ENCODE measurements at regions not wholly inside any gene's neighbourhood (a gene's known extent, or its start where the extent isn't known, plus 50 kb on each side); places are given as distances from the start of the nearest gene placed in this dataset.
"Not testable (repeated sequence)": the region's sequence is repeated elsewhere in the genome, so short reads cannot be mapped to it uniquely, and the experiment has no call there.

DNA sequence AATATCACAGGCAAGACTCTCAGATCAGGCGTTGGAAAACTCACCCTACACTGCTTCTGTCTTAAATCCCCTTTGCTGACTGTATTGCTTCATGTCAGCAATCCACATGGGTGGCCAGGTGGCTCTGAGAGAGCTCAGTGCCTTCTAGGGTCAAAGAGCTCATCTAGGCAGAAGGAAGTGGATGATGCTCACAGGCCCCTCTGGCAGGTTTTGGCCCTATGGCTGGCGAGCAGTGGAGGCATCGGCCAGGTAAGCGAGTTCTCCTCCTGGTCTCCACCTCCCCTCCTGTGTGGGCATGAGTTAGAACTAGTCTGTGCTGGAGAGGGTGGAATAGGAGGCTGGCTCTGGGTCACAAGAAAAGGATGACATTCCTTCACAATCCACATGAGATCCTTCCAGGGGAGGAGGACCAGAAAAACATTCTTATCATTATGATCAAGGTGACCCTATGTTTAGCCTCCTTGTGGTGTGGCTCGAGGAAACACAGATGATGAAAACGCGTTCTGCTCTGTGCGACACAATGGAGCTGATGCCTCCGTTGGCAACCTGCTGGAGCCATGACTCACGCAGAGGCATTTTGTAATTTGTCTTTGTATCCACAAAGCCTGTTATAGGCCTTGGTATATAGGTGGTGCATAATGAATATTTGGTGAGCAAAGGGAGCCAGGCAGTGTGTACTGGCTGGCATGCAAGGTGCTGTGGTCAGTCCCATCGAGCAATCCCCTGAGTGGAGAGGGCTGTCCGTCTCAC is 264.6 kb upstream of the RAB4A start:
- no peak for TF ChIP-seq POLR2A (IDR thresholded peaks at IDR 0.05)
- peak in 1 of 3 donors; percentile 30 for TF ChIP-seq POLR2AphosphoS5 (IDR thresholded peaks at IDR 0.05)
- Histone ChIP-seq H3K27me3 (no peaks in the 10 kb centered on the region), H3K9me3 (no peaks in the 10 kb centered on the region), H3K4me3 (no peak overlapping the region), H3K27ac (peak overlapping the region in 1 of 2 donors; percentile 7), H3K36me3 (no peaks in the 10 kb centered on the region), H3K4me1 (no peaks in the 10 kb centered on the region)
- intact Hi-C loops (cut with DNase I; ENCODE audit: low total_unique reads) = no loop called here
- DNase-seq (ENCODE audit: low spot score in 2 of 2) = peak in 1 of 2 donors; percentile 52

DNA sequence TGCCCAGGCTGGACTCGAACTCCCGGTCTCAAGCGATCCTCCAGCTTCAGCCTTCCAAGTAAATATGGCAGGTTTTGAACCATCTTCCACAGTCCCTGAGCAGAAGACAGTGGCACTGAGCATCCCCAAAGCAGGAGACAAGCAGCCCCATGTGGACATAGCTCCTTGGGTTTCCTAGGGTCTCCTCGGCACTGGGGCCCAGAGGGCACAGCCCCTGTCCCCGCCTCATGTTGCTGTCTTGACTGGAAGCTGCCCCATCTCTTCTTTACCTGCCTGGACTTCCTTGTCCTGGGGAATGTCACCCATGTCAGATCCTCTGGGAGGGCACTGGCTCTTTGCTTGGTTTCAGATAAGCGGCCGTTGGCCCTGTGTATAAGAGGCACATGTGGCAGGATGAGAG is 263.7 kb upstream of the RAB4A start:
- no peaks in the 10 kb centered on the region for H3K4me1 ChIP-seq
- DNase-seq (ENCODE audit: low spot score in 2 of 2) = no peak
- H3K36me3 ChIP-seq = no peaks in the 10 kb centered on the region
- intact Hi-C loops (cut with DNase I; ENCODE audit: low total_unique reads) = no loop called here
- H3K27ac ChIP-seq = no peak overlapping the region
- H3K4me3 ChIP-seq = no peak overlapping the region
- TF ChIP-seq POLR2A (IDR thresholded peaks at IDR 0.05) = no peak
- TF ChIP-seq, protein P1, sequence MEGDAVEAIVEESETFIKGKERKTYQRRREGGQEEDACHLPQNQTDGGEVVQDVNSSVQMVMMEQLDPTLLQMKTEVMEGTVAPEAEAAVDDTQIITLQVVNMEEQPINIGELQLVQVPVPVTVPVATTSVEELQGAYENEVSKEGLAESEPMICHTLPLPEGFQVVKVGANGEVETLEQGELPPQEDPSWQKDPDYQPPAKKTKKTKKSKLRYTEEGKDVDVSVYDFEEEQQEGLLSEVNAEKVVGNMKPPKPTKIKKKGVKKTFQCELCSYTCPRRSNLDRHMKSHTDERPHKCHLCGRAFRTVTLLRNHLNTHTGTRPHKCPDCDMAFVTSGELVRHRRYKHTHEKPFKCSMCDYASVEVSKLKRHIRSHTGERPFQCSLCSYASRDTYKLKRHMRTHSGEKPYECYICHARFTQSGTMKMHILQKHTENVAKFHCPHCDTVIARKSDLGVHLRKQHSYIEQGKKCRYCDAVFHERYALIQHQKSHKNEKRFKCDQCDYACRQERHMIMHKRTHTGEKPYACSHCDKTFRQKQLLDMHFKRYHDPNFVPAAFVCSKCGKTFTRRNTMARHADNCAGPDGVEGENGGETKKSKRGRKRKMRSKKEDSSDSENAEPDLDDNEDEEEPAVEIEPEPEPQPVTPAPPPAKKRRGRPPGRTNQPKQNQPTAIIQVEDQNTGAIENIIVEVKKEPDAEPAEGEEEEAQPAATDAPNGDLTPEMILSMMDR (IDR thresholded peaks at IDR 0.05) = no peak
- no peak for TF ChIP-seq POLR2AphosphoS5 (IDR thresholded peaks at IDR 0.05)
- H3K27me3 ChIP-seq = no peaks in the 10 kb centered on the region
- no peaks in the 10 kb centered on the region for H3K9me3 ChIP-seq

DNA sequence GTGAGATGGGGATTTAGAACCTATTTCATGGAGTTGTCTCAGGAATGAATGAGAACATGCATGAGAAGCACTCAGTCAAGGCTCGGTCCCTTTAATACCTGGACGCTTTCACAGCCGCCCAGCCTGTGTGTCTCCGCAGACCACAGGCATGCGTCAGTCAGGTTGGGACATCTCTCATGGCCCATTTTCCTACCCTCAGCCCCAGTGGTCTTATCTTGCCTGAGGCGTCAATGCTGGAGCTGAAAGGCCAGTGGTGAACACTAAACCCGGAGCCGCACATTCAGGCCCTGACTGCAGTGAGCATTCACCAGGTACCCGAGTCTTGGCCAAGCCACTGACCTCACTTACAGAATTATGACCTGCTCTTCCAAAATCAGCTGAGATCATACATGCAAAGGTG is 263.2 kb upstream of the RAB4A start:
- H3K9me3 ChIP-seq = no peaks in the 10 kb centered on the region
- no peaks in the 10 kb centered on the region for H3K27me3 ChIP-seq
- intact Hi-C loops (cut with DNase I; ENCODE audit: low total_unique reads) = no loop called here
- no peaks in the 10 kb centered on the region for H3K4me1 ChIP-seq
- no peak for DNase-seq (ENCODE audit: low spot score in 2 of 2)
- no peak overlapping the region for H3K27ac ChIP-seq
- H3K4me3 ChIP-seq = no peak overlapping the region
- H3K36me3 ChIP-seq = no peaks in the 10 kb centered on the region
- TF ChIP-seq, protein P1 (IDR thresholded peaks at IDR 0.05) = no peak
- no peak for TF ChIP-seq POLR2A (IDR thresholded peaks at IDR 0.05)
- no peak for TF ChIP-seq POLR2AphosphoS5 (IDR thresholded peaks at IDR 0.05)

DNA sequence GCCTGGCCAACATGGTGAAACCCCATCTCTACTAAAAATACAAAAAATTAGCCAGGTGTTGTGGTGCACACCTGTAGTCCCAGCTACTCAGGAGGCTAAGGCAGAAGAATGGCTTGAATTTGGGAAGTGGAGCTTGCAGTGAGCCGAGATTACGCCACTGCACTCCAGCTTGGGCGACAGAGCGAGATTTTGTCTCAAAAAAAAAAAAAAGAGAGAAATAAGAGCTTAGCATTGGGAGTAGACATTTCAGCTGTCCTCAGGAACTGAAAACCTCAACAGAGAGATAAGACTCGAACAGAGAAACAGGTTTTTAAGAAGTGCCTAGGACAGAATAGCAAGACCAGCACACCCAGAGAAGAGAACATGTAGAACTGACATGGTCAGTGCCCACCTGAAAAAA is 262.6 kb upstream of the RAB4A start:
- H3K4me1 ChIP-seq; H3K27ac ChIP-seq; H3K9me3 ChIP-seq; H3K4me3 ChIP-seq; H3K27me3 ChIP-seq; H3K36me3 ChIP-seq; DNase-seq (ENCODE audit: low spot score in 2 of 2); intact Hi-C loops (cut with DNase I; ENCODE audit: low total_unique reads): not testable (repeated sequence)

DNA sequence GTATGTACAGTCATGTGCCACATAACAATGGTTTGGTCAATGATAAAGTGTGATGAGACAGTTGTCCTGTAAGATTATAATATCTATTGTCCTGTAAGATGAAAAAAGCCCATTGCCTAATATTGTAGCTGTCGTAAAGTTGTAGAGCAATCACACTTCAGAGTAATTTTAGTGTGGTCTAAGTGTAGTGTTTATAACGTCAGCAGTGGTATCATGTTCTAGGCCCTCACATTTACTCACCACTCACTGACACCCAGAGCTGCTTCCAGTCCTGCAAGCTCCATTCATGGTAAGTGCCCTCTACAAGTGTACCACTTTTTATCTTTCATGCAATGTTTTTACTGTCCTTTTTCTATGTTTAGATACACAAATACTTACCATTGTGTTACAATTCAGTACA is 259.9 kb upstream of the RAB4A start:
- intact Hi-C loops (cut with DNase I; ENCODE audit: low total_unique reads) = no loop called here
- no peaks in the 10 kb centered on the region for H3K9me3 ChIP-seq
- H3K36me3 ChIP-seq = no peaks in the 10 kb centered on the region
- no peak for TF ChIP-seq POLR2AphosphoS5 (IDR thresholded peaks at IDR 0.05)
- no peaks in the 10 kb centered on the region for H3K27me3 ChIP-seq
- H3K4me3 ChIP-seq = no peak overlapping the region
- H3K4me1 ChIP-seq = no peaks in the 10 kb centered on the region
- no peak overlapping the region for H3K27ac ChIP-seq
- DNase-seq (ENCODE audit: low spot score in 2 of 2) = no peak

DNA sequence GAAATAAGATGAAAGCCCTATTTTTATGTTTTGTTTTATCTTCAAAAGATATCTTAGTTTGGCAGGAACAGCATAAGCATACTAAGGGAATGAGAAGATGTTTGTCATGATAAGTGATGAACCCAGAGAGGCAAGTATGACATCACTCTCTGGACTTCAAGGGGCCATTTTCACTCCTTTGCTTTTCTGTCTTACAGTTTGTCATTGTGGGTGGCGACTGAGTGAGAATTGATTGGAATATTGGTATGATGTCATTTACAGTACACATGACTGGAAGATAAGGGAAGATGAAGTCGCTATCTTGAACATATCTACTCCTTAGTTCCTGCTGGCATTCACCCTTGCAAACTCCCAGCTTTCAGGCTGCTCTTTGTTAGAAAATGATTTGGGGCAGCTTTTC is 258.1 kb upstream of the RAB4A start:
- Histone ChIP-seq H3K9me3 (no peaks in the 10 kb centered on the region), H3K27ac (no peak overlapping the region), H3K36me3 (no peaks in the 10 kb centered on the region), H3K4me3 (no peak overlapping the region), H3K27me3 (no peaks in the 10 kb centered on the region), H3K4me1 (no peaks in the 10 kb centered on the region)
- intact Hi-C loops (cut with DNase I; ENCODE audit: low total_unique reads) = no loop called here
- TF ChIP-seq, protein P1 (IDR thresholded peaks at IDR 0.05) = no peak
- no peak for TF ChIP-seq POLR2AphosphoS5 (IDR thresholded peaks at IDR 0.05)
- TF ChIP-seq POLR2A (IDR thresholded peaks at IDR 0.05) = no peak
- no peak for DNase-seq (ENCODE audit: low spot score in 2 of 2)

Measured in breast epithelium (tissue), 4 donors.